Keratinocyte (primary cell): ENCODE measurements at regions not wholly inside any gene's neighbourhood (a gene's known extent, or its start where the extent isn't known, plus 50 kb on each side); places are given as distances from the start of the nearest gene placed in this dataset.

ENCODE experiments used
- EZH2 ChIP-seq: IDR thresholded peaks from one replicate; pipeline ENCODE4 v1.6.1; 2012; ENCODE audit warnings: inconsistent platforms, mild to moderate bottlenecking, low read length, moderate library complexity
- TF ChIP-seq, protein P1 (sequence below), 3 experiments: IDR thresholded peaks in 1 of 3; conservative IDR thresholded peaks in 1 of 3; optimal IDR thresholded peaks in 1 of 3; 2 replicates in 2 of 3; 3 replicates in 1 of 3; pipeline versions ENCODE3 to v1.5.1; 2011; ENCODE audit warnings: low read length in 3 of 3, mild to moderate bottlenecking in 3 of 3, moderate library complexity in 2 of 3, control low read depth in 1 of 3, inconsistent platforms in 1 of 3; ENCODE audit not compliant: insufficient read depth in 2 of 3; ENCODE audit errors: extremely low read depth in 1 of 3

DNA sequence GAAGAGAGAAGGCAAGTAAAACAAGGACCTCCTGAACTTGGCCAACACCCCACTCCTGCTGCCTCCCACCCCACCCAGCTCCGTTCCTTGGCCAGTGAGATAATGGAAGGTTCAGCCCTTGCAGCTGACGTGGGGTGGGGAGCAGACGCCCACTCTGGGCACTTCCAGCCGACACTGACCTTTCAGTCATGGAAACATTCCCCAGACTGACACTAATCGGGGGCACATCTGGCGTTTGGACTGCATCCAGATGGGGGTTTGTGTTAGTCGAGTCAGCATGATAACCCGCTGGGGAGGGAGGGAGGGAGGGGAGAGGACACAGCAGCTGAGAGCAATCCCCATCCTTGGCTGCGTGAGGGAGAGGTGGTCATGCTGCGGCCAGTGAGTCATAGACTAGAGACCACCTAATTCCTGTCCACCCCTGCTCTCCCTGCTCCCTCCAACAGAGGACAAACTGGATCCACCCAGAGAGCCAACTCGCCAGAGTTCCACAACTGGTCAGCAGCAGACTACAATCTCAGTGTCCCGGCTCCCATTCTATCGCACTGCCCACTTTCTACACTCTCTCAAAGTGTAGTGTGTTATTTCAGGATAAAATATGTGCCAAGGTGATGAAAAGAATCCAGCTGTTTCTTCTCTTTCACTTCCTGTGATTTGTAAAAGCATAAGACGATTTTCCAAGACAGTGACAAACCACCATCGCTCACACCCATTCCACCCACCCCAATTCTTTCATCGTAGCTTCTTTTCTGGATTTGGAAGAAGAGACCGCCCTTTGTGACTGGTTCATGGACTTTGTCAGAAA, 115.4 kb upstream of the PKDCC start:
- TF ChIP-seq, protein P1, sequence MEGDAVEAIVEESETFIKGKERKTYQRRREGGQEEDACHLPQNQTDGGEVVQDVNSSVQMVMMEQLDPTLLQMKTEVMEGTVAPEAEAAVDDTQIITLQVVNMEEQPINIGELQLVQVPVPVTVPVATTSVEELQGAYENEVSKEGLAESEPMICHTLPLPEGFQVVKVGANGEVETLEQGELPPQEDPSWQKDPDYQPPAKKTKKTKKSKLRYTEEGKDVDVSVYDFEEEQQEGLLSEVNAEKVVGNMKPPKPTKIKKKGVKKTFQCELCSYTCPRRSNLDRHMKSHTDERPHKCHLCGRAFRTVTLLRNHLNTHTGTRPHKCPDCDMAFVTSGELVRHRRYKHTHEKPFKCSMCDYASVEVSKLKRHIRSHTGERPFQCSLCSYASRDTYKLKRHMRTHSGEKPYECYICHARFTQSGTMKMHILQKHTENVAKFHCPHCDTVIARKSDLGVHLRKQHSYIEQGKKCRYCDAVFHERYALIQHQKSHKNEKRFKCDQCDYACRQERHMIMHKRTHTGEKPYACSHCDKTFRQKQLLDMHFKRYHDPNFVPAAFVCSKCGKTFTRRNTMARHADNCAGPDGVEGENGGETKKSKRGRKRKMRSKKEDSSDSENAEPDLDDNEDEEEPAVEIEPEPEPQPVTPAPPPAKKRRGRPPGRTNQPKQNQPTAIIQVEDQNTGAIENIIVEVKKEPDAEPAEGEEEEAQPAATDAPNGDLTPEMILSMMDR (optimal IDR thresholded peaks at IDR 0.05 in 1 of 3, IDR thresholded peaks at IDR 0.05 in 1 of 3, conservative IDR thresholded peaks at IDR 0.05 in 1 of 3; ENCODE audit: extremely low read depth in 1 of 3, insufficient read depth in 2 of 3, low read length in 3 of 3) = no peak
- no peak for TF ChIP-seq EZH2
